ENCODE measurements at regions not wholly inside any gene's neighbourhood (a gene's known extent, or its start where the extent isn't known, plus 50 kb on each side); places are given as distances from the start of the nearest gene placed in this dataset.
"Not testable (repeated sequence)": the region's sequence is repeated elsewhere in the genome, so short reads cannot be mapped to it uniquely, and the experiment has no call there.

- DNase-seq, result no peak
Observed at GRCh38 chr15:46892621-46893160, 824.6 kb upstream of the SEMA6D start.

- no peak for DNase-seq
Observed at GRCh38 chr15:46894644-46895043, 822.7 kb upstream of the SEMA6D start.

GRCh38 chr15:46897266-46897665 lies 820.0 kb upstream of the SEMA6D start:
- DNase-seq, result no peak

- no peak for DNase-seq
Observed at GRCh38 chr15:46901001-46901400, 816.3 kb upstream of the SEMA6D start.

DNA sequence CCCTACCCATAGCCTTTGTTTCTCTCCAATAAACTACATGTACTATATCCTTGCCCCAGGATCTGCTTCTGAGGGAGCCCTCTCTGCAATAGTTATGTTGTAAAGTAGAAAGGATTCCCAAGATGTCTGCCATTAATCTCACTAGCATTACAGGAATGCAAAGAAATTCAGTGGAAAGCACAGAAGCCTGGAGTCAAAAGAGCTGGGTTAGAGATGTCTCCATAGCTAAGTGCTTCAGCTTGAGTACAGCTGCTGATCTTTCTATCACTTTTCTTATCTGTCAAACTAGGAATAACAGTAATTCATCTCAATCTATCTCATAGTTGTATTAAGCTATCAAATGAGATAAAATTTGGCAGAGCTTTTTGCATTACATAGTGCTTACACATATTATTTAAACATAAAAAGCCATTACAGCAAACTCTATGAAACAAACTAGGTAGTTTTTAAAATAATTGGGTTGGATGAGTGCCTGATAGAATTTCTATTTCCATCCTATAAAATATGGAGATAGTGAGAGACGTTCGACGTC lies 799.5 kb upstream of the SEMA6D start:
- DNase-seq, result no peak

DNA sequence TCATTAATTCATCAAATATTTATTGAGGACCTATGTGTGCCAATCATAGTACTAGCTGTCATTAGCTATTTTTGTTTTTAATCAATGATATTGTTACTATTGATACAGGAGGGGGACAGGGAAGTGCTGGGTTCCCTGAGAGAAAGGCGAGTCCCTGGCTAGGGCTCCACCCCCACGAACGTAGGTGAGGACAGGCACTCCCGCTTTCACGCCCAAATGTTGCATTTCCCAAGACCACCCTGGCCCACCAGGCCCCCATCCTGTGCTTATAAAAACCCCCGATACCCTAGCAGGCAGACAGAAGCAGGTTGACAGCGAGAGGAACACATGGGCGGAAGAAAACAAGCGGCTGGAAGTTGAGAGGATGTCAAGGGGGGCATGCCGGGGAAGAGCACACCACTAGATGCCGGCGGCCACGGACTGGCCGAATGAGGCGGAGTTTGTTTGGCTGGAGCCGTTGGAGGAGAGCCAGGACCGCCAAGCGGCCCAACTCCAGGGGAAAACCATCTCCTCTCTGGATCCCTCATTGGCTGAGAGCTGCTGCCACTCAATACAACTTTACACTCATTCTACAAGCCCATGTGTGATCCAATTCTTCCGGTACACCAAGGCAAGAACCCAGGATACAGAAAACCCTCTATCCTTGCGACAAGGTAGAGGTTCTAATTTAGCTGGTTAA lies 798.7 kb upstream of the SEMA6D start:
- DNase-seq, result no peak

DNA sequence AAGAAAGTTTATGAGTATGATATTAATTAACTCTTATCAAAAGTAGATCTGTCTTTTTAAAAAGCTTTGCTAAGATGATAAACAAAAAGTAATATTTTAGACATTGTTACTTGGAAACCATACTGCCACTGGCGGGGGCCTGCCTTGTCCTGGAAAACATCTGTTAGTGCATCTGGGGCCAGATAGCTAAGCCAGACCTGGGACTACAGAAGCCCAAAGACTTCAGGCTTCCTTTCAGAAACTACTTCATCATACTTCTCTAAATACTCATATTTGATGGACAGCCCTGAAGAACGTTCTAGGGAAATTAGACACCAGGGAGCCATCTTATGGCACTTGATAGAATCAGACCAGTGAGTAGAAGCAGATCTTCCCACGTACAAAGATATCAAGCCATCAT lies 795.4 kb upstream of the SEMA6D start:
- DNase-seq, result no peak

- no peak for DNase-seq
Observed at GRCh38 chr15:46930426-46930825, 786.9 kb upstream of the SEMA6D start.

- DNase-seq, result no peak
Observed at GRCh38 chr15:46933332-46933731, 784.0 kb upstream of the SEMA6D start.

DNA sequence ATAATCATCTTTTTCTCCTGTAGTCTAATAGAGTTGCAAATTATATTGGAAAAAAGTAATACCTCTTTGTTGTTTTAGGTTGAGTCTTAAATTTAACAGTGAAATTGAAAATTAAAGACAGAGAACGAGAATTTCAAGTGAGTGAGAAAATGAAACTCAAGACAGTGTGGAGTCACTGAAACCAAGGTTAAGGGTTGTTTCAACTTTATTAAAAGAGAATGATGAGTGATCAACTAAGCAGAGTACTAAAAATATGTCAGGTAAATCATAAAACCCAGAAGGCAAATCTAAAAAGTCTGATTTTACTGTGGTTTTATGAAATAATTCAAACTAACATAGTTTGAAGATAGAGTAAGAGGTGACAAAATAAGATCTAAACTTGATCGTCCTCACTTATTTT lies 782.5 kb upstream of the SEMA6D start:
- no peak for DNase-seq

- no peak for DNase-seq
Observed at GRCh38 chr15:46938169-46938568, 779.1 kb upstream of the SEMA6D start.

GRCh38 chr15:46941241-46941640 lies 776.1 kb upstream of the SEMA6D start:
- DNase-seq, result no peak

- no peak for DNase-seq
Observed at GRCh38 chr15:46946953-46947352, 770.4 kb upstream of the SEMA6D start.

GRCh38 chr15:46955576-46955975 lies 761.7 kb upstream of the SEMA6D start:
- no peak for DNase-seq

GRCh38 chr15:46956456-46956855 lies 760.8 kb upstream of the SEMA6D start:
- DNase-seq, result no peak

DNA sequence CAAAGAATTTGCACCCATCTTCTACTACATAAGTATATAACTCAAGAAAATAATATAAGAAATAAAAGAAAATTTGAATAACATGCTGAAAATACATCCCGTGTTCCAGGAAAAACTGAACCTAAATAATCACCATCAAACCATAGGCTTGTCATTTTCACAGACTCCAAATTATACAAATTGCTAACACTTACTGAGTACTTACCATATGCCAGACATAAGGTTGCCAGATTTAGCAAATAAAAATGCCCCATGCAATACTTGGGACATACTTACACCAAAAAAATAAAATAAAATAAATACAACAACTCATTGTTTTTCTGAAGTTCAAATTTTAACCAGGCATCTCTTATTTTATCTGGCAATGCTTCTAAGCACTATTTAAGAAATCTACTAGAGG lies 760.4 kb upstream of the SEMA6D start:
- no peak for DNase-seq

GRCh38 chr15:46960581-46960980 lies 756.7 kb upstream of the SEMA6D start:
- no peak for DNase-seq

DNA sequence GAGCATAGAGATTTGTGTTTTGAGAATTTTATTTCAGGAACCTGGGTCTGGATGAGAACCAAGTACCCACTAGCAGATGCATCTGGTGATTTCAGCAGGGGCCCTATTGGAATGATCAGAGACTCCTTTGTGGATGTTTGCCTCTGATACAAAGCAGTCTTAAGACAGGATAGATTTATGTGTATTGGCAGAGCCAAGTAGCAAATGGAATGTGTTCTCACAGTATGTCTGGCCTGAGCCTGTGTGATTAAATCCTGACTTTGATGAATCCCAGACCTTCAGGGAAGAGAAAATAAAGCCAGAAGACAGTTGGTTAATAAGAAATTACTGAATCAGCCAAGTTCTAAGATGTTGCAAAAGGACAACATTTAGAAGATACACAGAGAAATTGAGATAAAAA lies 755.5 kb upstream of the SEMA6D start:
- no peak for DNase-seq

DNA sequence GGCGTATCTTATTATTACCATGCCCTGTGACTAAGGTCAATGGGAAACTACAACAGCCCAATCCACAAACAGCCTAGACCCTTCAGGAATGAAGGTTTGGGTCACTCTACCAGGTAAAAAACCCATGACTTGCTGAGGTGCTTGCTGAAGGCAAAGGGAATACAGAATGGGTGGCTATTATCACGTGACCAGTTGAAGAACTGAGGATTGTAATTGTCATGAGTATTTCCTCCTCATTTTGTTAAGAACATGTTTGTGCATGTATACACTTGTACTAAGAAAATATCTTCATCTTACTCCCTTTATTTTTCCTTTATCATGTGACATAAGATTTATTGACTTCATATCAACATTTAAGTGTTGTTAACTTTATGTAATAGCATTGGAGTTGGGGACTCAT lies 729.2 kb upstream of the SEMA6D start:
- DNase-seq, result not testable (repeated sequence)

- no peak for DNase-seq
Observed at GRCh38 chr15:46996359-46996758, 720.9 kb upstream of the SEMA6D start.

- DNase-seq, result no peak
Observed at GRCh38 chr15:46997501-46997900, 719.8 kb upstream of the SEMA6D start.

DNA sequence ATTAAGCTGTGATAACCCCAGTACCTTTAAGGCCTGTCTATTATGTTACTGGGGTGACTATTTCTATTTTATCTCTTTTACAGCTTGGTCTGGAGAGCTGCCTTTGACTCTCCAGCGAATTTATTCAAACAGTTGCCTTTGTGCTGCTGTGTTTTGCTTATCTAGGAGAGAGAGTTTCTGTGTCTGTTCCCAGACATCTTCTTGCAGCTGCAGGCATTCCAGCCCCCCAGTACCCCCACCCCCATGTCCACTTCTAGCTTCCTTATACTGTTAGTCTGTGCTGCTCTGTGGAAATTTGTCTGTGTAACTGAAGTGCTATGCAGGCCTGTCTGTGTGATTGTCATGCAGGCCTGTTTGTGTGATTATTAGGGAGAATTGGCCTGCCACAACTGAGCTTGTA lies 713.7 kb upstream of the SEMA6D start:
- DNase-seq, result no peak

- DNase-seq, result no peak
Observed at GRCh38 chr15:47013446-47013845, 703.9 kb upstream of the SEMA6D start.

GRCh38 chr15:47027322-47027946 lies 689.9 kb upstream of the SEMA6D start:
- no peak for DNase-seq
